OCI-LY3 (cell line): ENCODE measurements at regions not wholly inside any gene's neighbourhood (a gene's known extent, or its start where the extent isn't known, plus 50 kb on each side); places are given as distances from the start of the nearest gene placed in this dataset.

Experiments
- H2AFZ ChIP-seq: fragments of 200-600, 300-600 bp; shearing (Covaris generic); 2 replicates; pipeline ENCODE4 v1.6.0; 2014; ENCODE audit warnings: antibody characterized with exemption, low read depth, low read length
- H3K27ac ChIP-seq: fragments of 200-600, 300-600 bp; sonication (generic); 2 replicates; pipeline ENCODE4 v1.5.1; 2014; ENCODE audit warnings: mild to moderate bottlenecking, low read length, moderate library complexity, mixed read lengths
- H3K27me3 ChIP-seq: fragments of 200-600, 300-600 bp; sonication (generic); 2 replicates; pipeline ENCODE4 v1.6.1; 2014; ENCODE audit warnings: low read depth, low read length, mixed read lengths
- H3K36me3 ChIP-seq: fragments of 200-600, 300-600 bp; sonication (generic); replicated peaks from 2 replicates; pipeline ENCODE3; 2014; ENCODE audit warnings: low read depth, low read length, mixed read lengths
- H3K4me1 ChIP-seq: fragments of 300-600, 200-600 bp; sonication (generic); 2 replicates; pipeline ENCODE4 v1.6.1; 2014; ENCODE audit warnings: low read length, mixed read lengths
- H3K4me2 ChIP-seq: fragments of 200-600, 300-600 bp; sonication (generic); 2 replicates; pipeline ENCODE4 v1.6.1; 2014; ENCODE audit warnings: low read length, mixed read lengths
- H3K4me3 ChIP-seq: fragments of 300-600, 200-600 bp; sonication (generic); 2 replicates; pipeline ENCODE4 v1.5.1; 2014; ENCODE audit warnings: antibody characterized with exemption, mild to moderate bottlenecking, low read length, moderate library complexity
- H3K79me2 ChIP-seq: fragments of 300-600, 200-600 bp; shearing (Covaris generic); 2 replicates; pipeline ENCODE4 v1.6.1; 2014; ENCODE audit warnings: mild to moderate bottlenecking, low read length, mixed read lengths
- H3K9ac ChIP-seq: fragments of 300-600, 200-600 bp; shearing (Covaris generic); 2 replicates; pipeline ENCODE4 v1.6.0; 2014; ENCODE audit warnings: mild to moderate bottlenecking, low read length, moderate library complexity
- H3K9me3 ChIP-seq: fragments of 200-600, 300-600 bp; shearing (Covaris generic); 2 replicates; pipeline ENCODE4 v1.6.1; 2014; ENCODE audit warnings: low read length, mixed read lengths; ENCODE audit not compliant: insufficient read depth
- H4K20me1 ChIP-seq: fragments of 200-600, 300-600 bp; sonication (generic); 2 replicates; pipeline ENCODE4 v1.6.1; 2016; ENCODE audit warnings: low read length, mixed read lengths; ENCODE audit not compliant: insufficient read depth
- EZH2phosphoT487 ChIP-seq: fragments of 200-600 bp; shearing (Covaris generic); IDR thresholded peaks from 2 replicates; pipeline ENCODE4 v1.6.1; 2018; ENCODE audit warnings: antibody characterized with exemption, mixed run types, low read depth
- TF ChIP-seq, protein P1 (sequence below): fragments of 200-600, 300-600 bp; sonication (generic); IDR thresholded peaks from 2 replicates; pipeline ENCODE4 v1.5.1; 2014; ENCODE audit warnings: antibody characterized with exemption, low read length, low read depth

DNA sequence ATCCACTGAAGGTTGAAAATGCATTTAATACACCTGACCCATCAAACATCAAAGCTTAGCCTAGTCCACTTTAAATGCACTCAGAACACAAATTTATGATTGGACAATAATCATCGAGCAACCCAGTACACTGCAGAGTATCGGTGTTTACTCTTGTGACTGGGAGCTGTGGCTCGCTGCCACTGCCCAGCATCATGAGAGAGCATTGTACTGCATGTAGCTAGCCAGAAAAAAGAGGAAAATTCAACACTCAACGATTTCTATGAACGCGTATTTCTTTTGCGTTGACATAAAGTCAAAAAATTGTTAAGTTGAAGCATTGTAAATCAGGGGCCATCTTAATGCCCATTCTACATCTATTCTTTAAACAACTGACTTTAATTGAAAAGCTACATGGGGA is 95.1 kb upstream of the CD180 start:
- Histone ChIP-seq H3K36me3 (no peaks in the 10 kb centered on the region), H3K27me3 (no peaks in the 10 kb centered on the region), H3K27ac (no peak overlapping the region), H4K20me1 (no peaks in the 10 kb centered on the region), H3K79me2 (no peaks in the 10 kb centered on the region), H3K4me3 (no peak overlapping the region), H2AFZ (no peak overlapping the region), H3K9ac (no peak overlapping the region), H3K4me1 (peaks cover 7% of the 10 kb centered on the region), H3K4me2 (no peak overlapping the region), H3K9me3 (no peaks in the 10 kb centered on the region)
- TF ChIP-seq EZH2phosphoT487 = no peak

DNA sequence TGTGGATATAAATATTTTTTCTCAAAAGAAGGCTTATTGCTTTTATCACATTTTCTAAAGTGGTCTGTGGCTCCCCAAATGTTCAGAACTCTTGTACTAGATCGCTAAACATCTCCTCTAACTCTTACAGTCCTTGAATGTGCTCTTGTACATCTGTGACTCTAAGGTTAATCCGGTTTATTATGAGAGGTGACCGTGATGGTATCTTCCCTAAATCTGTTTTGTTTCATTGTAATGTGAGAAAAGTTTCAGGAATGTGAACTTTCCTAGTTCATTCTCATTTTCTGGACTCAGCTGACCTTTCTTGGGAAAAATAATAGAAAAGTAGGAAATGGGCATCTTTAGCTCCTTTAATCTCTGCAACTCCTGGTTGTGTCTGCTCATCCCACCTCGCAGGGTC is 94.5 kb upstream of the CD180 start:
- TF ChIP-seq EZH2phosphoT487 = no peak
- TF ChIP-seq, protein P1, sequence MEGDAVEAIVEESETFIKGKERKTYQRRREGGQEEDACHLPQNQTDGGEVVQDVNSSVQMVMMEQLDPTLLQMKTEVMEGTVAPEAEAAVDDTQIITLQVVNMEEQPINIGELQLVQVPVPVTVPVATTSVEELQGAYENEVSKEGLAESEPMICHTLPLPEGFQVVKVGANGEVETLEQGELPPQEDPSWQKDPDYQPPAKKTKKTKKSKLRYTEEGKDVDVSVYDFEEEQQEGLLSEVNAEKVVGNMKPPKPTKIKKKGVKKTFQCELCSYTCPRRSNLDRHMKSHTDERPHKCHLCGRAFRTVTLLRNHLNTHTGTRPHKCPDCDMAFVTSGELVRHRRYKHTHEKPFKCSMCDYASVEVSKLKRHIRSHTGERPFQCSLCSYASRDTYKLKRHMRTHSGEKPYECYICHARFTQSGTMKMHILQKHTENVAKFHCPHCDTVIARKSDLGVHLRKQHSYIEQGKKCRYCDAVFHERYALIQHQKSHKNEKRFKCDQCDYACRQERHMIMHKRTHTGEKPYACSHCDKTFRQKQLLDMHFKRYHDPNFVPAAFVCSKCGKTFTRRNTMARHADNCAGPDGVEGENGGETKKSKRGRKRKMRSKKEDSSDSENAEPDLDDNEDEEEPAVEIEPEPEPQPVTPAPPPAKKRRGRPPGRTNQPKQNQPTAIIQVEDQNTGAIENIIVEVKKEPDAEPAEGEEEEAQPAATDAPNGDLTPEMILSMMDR = no peak
- Histone ChIP-seq H2AFZ (no peak overlapping the region), H3K4me2 (no peak overlapping the region), H3K27ac (no peak overlapping the region), H3K9ac (no peak overlapping the region), H3K36me3 (no peaks in the 10 kb centered on the region), H4K20me1 (no peaks in the 10 kb centered on the region), H3K4me1 (peaks cover 8% of the 10 kb centered on the region), H3K4me3 (no peak overlapping the region), H3K27me3 (no peaks in the 10 kb centered on the region), H3K79me2 (no peaks in the 10 kb centered on the region), H3K9me3 (no peaks in the 10 kb centered on the region)

DNA sequence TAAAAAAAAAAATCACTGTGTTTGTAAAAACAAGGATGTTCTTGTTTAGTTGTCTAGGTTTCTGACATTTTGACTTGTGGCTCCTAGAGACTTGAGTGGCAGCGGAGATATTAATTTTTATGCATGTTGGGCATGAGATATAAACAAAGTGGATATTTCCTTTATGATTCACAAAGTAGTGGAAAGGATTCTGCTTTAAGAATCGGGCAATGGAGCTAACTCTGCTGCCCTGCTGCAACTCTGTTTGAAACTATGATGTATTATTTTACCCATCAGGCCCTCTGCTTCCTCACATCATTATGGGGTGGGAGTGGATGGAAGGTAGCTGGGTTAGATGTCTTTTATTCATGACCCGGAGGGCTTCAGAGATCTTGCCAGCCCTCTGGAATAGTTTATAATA is 94.1 kb upstream of the CD180 start:
- Histone ChIP-seq H3K4me3 (no peak overlapping the region), H3K4me1 (peaks cover 13% of the 10 kb centered on the region), H3K79me2 (no peaks in the 10 kb centered on the region), H3K4me2 (no peak overlapping the region), H4K20me1 (no peaks in the 10 kb centered on the region), H3K9ac (no peak overlapping the region), H3K27ac (no peak overlapping the region), H3K36me3 (no peaks in the 10 kb centered on the region), H3K9me3 (no peaks in the 10 kb centered on the region), H3K27me3 (no peaks in the 10 kb centered on the region), H2AFZ (no peak overlapping the region)
- no peak for TF ChIP-seq EZH2phosphoT487
- TF ChIP-seq, protein P1 = no peak

DNA sequence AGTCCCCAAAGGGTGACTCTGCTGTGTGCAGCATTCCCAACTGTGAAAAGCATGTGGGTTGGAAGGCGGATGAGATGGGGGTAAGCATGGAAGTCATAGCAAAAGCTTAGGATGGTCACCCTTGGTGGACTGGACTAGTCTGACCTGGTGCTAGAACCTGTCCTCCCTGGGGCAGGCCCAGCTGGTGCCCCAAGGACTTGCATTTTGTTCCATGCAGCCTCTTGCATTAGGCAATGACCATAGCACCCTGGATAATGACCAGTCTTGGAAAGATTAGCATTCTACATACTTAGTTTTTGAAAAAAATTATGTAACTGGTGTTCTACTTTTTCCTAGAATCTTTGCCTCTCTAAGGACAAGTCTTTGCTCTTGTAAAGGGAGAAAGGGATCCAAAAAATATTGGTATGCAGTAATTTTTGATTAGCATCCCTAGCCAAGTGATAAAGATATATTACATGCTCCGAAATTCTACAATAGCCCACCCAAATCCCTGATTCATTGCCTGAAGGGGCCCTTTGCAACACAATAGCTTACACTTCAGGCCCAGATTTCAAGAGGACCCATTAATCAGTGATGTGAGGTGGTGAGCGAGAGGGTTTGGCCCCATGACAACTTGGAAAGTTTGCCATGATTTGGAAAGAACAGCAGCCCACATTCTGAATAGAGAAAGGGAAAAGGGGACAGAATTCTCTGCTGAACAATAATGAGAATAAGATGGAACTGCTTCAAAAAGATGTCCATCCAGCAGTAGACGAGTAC is 93.3 kb upstream of the CD180 start:
- H3K36me3 ChIP-seq = no peaks in the 10 kb centered on the region
- H3K4me2 ChIP-seq = no peak overlapping the region

More for the DNA sequence above, 93.3 kb upstream of the CD180 start:
- Histone ChIP-seq H2AFZ (no peak overlapping the region), H3K9me3 (no peaks in the 10 kb centered on the region), H3K4me3 (no peak overlapping the region), H3K27me3 (no peaks in the 10 kb centered on the region), H4K20me1 (no peaks in the 10 kb centered on the region), H3K79me2 (no peaks in the 10 kb centered on the region), H3K27ac (no peak overlapping the region), H3K4me1 (peaks cover 13% of the 10 kb centered on the region), H3K9ac (no peak overlapping the region)
- no peak for TF ChIP-seq EZH2phosphoT487
- TF ChIP-seq, protein P1 = no peak
